Superior temporal gyrus (tissue), 1 donor: ENCODE measurements at regions not wholly inside any gene's neighbourhood (a gene's known extent, or its start where the extent isn't known, plus 50 kb on each side); places are given as distances from the start of the nearest gene placed in this dataset.
A peak's percentile ranks its signal among the peaks of the same experiment; 100 is the strongest.
"Not testable (repeated sequence)": the region's sequence is repeated elsewhere in the genome, so short reads cannot be mapped to it uniquely, and the experiment has no call there.

ENCODE experiments used
- DNase-seq: peaks from one replicate; pipeline ENCODE4 v3.0.0-alpha.2; 2016; ENCODE audit errors: extremely low spot score

DNA sequence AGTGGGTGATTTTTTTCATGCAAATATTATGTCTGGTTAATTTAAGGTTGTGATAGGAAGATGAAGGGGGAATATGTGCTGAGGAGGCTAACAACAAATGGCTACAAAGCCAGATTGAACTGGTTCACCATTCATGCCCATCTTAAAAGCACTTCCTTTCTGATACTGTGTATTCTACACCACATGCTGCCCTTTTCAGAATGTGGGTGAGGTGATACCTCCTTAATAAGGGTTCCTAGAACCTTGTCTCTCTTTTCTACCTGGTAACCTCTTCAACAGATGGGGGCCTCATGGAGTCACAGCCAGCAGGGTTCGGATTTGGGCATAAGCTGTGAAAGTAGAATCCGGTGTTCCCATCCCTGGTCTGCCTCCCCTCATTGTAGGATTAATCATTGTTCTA, 1064.0 kb upstream of the SEMA6A start:
- no peak for DNase-seq

DNA sequence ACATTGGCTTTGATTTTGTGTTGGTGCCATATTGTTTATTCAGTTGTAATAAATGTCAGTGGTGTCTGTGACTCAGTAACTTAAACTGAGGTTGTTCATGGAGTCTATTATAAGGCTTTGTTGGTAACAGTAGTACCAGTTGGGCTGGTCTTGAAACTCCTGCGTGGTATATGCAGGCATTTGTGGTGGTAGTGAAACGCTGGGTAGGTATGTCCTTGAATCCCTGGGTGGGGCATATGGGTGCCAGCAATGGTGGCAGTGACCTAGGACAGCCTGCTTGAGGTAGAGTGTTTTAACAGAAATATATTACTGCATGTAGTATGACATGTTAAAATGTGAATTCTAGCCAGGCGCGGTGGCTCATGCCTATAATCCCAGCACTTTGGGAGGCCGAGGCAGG, 1058.5 kb upstream of the SEMA6A start:
- no peak for DNase-seq

DNA sequence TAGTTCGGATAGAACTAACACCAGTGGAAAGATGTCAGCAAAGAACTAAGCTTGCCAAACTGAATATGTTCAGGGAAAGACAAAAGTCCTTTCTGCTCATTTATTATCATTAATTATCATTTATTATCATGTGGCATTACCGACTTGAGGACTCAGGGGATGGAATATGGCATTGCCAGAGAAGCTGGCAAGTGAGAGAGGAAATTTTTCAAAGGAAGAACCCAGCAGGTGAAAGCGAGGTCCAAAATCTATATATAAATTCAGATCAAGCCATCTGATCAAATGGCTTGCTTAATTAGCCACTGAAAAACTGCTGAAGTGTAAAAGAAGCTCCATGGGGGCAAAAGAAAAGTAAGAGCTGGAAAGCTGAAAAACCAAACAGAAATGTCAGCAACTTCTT, 1049.6 kb upstream of the SEMA6A start:
- no peak for DNase-seq

DNA sequence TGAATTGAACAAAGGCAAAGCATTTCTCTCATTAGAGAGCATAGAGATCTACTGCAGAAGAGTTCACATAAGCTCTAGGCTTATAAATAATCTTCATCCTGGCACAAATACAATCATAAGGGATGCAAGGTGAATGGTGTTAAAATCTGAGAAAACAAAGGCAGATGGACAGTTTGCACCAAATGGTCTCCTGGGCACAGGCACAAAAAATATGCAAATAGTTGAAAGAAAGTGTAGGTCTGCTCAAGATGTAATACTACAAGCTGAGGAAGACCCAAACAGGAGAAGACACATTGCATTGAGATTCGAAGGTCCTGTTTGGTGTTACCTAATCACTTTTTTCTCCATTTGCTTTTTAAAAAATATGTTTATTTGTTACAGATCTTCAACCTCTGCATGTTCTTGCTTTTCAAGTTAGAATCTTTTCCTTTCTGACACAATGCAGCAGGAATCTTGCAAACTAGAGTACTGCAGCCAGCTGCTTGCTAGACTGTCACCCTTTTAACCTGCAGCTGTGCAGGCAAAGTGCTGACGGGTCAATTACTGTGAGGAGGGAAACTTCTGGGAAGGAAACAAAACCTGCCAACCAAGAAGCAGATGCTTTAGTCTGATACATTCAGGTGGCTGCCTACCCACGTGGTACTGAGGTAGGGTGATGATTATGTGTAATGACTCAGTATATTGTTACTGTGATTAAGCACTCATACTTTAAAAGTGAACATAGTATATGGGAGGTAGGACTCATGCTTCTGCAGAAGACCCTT, 1048.6 kb upstream of the SEMA6A start:
- DNase-seq: peak; percentile 45

DNA sequence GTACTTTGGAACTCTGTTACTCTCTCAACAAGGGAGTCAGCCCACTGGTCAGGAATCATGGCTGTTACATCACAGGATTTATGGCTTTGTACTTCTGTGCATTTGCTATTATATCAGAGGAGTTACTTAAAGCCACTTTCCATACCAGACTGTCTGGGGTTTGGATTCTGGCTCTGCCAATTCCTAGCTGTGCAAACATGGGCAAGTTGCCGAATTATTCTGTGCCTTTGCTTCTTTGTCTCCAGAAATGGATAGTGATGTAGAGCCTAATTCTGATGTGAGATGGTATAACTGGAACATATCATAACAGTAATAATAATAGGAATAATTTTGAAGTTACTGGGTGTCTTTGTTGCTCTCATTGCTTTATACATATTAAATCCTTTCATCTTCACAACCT, 1047.3 kb upstream of the SEMA6A start:
- no peak for DNase-seq

DNA sequence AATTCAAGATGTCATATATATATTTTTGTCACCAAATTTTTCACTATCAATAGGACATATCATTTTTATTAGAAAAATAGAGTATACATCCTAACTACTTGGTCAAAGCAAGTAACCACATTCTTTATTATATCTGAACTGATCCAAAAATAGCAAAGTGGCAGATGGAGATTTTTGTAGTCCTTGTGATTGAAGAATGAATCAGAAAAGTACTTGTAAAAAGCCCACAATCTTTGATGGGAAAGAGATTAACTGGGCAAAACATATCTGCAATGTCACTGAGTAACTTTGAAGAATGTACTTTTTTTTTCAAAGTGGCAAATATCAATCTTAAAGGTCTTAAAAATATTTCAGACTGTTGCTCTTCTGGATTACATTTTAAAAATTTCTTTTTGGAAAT, 1040.6 kb upstream of the SEMA6A start:
- no peak for DNase-seq

DNA sequence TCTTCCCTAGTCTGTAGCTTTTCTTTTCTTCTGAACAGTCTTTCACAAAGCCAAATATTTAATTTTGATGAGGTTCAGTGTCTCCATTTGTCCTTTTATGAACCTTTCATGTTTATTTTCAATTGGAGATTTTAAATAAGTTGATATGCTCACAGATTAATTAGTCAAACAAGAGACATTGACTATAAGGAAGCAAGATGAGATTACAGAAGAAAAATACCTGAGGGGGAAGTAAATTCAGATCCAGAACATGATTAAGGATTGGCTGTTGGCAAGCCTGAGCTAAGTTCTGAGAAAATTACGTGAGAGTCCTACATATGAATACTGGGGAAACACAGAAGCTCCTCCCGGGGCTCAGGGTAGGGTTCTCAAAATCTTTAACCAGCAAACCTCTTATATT, 1039.8 kb upstream of the SEMA6A start:
- no peak for DNase-seq

DNA sequence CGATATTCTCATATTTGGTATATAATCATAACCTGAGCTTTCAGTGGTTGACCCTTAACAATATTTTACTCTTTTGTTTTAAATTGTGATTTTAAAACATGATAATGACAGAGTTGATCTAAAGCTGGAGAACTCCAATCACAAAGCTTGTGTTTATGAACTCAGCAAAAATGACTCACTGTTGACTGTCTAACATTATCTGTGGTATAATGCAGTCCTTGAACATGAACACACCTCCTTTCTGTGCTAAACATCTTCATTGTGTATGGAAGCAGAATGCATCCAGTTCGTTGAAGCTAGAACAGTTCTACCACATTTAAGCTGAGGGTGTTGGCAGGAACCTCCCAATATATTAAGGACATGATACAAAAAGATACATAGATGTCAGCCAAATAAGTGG, 1030.2 kb upstream of the SEMA6A start:
- no peak for DNase-seq

DNA sequence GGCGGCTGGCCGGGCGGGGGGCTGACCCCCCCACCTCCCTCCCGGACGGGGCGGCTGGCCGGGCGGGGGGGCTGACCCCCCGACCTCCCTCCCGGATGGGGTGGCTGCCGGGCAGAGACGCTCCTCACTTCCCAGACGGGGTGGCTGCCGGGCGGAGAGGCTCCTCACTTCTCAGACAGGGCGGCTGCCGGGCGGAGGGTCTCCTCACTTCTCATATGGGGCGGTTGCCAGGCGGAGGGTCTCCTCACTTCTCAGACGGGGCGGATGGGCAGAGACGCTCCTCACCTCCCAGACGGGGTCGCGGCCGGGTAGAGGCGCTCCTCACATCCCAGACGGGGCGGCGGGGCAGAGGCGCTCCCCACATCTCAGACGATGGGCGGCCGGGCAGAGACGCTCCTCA, 1025.2 kb upstream of the SEMA6A start:
- DNase-seq: not testable (repeated sequence)

DNA sequence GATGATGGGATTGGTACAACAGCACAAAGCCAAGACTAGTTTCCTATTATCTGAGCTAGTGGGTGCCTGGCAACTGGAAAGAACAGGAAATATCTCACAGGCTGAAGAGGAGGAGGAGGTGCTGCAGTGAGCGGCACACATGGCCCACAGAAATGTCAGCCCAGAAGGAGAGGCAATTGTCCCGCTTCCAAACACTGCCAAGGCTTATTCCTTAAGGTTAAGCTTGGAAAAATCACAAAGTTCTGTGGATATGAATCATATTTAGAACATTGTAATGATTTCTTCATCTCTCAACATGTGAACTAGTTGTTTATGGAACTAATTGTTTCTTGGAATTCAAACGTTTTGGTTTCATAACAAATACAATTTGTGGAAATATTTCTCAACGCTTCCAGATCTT, 1019.5 kb upstream of the SEMA6A start:
- peak; percentile 55 for DNase-seq

DNA sequence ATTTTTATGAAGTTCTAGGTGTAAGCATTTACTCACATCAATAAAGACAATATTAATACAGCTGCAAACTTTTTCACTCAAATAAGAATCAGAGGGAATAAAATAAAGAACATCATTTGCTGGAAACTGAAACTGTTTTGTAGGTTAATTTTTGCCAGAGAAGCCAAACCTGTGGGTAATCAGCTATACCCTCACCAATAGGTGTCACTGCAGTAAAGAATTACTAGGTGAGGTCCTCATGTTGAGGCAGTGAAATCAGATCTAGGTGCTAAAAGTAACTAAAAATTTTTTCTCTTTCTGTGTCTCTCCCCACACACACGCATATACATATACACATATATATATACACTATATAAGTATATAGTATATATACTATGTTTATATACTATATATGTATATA, 1016.3 kb upstream of the SEMA6A start:
- no peak for DNase-seq

DNA sequence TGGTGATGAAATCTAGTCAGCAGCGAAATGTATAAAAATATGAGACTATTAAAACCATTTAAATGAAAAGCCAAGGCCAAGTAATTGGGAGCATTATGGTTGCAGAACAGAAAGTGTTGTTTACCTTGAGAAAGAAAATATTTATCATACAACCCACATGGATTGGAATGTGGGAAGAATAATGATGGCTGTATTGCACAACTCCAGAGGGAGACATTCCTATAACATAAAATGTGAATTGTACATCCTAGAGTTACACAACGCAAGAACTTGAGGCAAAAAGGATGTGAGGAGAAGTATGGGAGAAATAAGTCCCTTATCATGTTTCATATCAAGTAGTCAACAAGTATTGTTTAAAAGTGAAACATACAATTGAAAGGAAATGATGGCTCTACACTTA, 1014.0 kb upstream of the SEMA6A start:
- DNase-seq: no peak

DNA sequence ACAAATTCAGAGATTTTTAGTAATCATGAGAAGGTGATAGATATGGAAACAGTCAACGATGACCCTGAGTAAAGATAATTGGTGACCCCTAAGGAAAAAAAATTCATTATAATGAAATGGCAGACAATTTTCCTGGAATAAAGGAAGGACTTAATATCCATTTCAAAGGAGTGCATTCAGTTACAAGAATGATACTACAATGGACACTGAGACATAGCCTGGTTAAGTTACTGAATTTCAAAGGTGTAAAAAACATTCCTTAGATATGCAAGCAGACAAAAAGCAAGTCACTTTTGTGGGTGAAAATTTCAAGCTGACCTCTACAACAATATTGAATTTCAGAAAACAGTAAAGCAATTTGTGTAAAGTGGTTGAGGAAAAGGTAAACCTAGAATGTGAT, 1012.5 kb upstream of the SEMA6A start:
- DNase-seq: no peak

DNA sequence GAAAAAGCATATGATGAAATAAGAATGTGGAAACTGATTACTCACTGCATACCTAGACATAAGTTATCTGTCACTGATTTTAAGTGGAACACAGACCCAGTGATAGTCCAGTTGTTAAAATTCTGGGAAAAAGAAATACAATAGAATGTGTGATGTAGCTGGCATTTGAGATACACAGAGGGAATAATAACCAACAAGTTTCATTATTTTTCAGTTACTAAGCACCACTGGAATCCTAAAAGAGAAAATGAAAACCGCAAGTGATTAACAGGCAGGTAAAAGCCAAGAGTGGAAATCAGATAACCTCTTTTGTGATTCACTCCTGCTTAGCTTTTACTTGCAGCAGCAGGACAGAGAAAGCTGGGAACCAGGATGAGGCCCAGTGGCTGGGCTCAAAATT, 994.0 kb upstream of the SEMA6A start:
- no peak for DNase-seq

DNA sequence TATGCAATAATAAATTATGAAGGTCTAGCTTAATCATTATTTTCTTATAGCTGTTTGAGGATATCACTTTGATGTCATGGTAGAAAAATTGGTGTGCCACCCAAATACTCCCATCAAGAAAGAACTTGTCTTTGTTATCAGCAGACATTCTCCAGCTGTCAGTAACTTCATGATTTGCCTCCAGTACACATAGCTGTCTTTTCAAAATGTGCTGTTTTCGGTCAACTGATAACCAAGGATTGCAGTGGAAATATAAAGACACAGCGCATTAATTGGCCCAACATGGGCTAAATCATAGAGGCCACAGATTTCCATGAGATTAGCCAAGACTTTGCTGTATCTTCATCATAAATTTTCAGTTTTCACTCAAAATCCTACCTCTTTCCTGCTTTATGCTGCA, 993.5 kb upstream of the SEMA6A start:
- no peak for DNase-seq

DNA sequence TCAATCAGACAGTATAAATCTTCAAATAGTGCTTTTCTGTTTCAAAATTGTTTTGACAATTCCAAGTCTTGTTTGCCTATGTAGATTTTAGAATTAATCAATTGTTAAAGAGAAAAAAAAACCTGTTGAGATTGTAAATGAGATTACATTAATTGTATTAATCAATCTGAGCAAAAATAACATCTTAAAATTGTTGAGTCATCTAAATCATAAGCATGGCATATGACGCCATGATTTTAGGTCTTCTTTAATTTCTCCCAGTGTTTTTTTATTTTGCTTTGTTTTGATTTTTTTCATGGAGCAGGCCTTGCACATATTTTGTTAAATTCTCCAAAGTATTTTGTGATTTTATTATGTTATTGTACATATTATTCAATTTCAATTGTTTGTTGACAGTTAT, 988.0 kb upstream of the SEMA6A start:
- DNase-seq: no peak

DNA sequence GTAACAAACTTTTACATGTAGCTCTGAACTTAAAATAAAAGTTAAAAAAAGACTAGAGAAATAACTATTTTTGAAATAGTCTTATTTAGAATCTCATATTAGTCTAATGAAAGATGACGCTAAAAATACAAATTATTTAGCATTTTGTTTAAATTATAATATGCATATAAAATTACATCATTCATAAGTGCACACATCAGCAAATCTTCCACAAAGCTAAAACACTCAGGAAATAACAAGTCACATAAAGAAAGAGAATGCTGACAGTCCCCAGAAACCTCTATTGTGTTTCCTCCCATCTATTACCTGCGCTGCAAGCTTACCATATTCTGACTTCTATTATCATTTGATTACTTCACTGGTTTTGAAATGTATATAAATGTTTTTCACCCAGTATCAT, 986.9 kb upstream of the SEMA6A start:
- DNase-seq: no peak

DNA sequence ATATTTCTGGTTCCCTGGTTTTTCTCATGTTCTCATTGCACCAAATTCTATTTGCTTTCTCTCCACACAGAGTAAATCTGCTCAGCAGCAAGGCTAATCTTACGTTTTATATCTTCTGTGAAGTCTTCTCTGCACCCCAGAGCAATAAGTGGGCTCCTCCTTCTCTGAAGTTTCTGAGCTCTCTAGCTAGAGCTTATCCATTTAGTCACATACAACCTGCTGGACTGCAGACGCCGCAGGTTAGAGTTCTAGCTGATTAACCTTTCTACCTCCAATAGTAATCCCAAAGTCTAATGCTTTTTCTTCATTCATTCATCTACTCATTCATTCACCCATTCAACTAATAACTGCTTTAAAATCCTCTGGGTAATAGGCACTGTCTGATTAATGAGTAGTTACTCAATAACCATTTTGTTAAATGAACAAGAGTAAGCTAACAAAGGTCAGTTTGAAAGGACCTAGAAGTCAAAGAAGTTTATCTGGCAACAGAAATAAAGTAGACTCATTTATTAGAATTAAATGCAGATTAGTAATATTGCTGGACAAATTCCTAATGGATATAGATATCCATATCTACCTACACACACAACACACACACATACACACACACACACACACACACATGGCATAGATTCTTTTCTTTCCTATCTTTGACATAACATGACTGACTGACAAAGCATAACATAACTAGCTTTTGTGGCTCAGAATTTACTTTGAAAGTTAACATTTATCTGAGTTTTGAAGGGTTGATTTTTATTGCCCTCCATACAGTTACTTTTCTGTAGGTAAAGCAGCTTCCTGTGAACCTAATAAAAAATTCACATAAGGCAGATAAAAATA, 984.6 kb upstream of the SEMA6A start:
- DNase-seq: no peak

DNA sequence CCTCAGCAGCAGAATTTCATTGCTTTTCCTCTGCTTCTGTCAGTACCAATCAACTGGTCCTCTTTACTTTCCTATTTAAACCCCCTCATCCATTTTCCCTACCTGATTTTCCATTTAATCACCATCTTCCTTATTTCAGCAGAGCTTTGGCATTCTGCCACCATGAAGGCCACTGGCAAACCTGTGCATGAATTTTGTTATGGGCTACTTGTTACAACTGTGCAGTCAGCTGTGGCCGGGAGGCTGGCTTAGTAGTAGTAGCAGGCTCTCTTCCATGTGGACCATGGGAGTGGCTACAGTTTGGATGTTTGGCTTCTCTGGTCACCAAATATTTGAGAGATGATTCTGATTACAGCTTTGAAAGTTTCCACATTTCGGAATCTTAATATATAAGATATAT, 976.6 kb upstream of the SEMA6A start:
- DNase-seq: no peak

DNA sequence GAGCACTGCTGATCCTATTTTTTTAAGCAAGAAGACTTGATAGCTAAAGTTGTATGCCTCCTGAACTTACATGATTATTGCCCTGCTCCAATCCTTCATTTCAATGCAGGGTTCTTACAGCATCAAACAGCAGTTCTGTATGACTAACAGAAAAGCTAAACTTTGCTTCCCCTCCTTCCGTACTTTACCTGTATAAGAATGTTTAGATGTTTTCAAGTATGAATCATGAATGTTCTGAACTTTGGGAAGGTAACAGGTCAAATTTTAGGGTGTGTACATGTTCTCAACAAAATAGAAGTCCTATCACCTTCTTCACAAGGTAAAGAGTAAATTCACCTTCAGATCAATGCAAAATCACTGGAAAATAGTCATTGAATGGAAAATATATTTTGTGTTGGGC, 972.6 kb upstream of the SEMA6A start:
- DNase-seq: no peak

DNA sequence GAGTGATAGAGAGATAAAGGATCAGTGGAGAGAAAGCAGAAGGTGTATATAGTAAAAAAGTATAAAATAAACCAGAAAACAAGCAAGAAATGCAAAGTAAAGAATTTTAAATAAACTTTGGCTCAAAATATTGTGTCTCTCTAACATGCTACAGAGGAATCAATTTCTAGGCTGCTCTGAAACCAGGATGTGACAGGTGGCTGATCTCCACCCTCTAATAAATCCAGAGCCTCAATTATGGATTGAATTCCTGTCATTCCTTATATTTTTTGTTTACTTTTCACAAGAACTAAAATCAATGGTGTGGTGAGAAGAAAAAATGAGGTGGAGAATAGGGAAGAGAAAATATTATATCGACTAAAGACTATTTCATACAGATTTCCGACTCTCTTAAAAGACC, 965.1 kb upstream of the SEMA6A start:
- no peak for DNase-seq

DNA sequence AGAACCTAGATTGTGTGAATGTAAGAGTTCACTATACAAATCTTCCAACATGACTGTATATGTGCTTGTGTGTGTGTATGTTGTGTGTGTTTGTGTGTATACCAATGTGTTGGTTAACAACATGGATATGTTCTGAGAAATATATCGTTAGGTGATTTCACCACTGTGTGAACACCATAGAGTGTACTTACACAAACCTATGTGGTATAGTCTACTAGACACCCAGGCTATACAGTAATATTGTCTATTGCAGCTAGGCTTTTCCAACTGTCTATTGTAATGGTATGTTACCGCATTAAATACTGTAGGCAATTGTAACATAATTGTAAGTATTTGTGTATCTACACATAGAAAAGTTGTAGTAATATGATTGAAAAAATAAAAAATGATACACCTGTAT, 959.2 kb upstream of the SEMA6A start:
- no peak for DNase-seq

DNA sequence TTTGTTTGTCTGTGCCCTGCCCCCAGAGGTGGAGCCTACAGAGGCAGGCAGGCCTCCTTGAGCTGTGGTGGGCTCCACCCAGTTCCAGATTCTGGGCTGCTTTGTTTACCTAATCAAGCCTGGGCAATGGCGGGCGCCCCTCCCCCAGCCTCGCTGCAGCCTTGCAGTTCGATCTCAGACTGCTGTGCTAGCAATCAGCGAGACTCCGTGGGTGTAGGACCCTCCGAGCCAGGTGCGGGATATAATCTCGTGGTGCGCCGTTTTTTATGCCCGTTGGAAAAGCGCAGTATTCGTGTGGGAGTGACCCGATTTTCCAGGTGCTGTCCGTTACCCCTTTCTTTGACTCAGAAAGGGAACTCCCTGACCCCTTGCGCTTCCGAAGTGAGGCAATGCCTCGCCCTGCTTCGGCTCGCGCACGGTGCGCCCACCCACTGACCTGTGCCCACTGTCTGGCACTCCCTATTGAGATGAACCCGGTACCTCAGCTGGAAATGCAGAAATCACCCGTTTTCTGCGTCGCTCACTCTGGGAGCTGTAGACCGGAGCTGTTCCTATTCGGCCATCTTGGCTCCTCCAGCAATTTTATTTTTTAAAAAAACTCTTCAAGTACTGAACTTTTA, 958.5 kb upstream of the SEMA6A start:
- DNase-seq: not testable (repeated sequence)
